ENCODE measurements at regions not wholly inside any gene's neighbourhood (a gene's known extent, or its start where the extent isn't known, plus 50 kb on each side); places are given as distances from the start of the nearest gene placed in this dataset.

DNA sequence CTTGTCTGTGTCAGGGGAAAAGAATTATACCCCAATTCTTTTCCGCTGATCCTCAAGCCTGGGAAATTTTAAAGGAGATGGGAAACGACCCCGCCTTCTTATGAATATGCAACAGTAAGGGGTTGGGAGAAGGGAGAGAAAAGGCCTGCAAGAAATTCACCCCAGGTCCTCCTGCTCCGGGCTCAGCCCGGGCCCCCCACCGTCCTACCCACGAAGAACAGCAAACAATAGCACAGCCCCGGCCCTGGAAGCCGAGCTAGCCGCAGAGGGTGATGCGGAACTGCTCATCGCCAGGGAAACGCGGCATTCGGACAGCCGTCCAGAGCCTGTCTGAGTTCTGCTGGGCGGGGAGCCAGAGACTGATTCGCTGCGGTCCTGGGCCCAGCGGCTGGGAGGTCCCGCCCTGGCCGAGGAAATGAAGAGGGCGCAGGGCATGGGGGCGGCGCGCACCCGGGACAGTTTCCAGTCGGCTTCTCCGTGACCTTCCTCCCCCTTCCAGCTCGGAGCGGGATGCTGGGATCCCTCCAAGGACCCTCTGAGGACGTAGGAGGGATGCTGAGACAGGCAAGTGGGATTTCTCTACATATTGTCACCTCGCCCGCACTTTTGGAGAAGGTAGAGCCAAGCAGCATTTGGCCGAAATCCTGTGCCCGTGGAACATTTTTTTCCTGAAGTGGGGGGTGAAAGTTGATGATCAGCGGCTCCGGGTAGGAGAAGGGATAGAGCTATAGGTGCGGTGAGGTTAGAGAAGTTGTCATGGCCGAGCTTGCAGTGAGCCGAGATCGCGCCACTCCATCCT, 82.3 kb upstream of the C1QTNF9B start:
- TF ChIP-seq EP300 (IDR thresholded peaks at IDR 0.05): no peak
- TF ChIP-seq, protein P1, sequence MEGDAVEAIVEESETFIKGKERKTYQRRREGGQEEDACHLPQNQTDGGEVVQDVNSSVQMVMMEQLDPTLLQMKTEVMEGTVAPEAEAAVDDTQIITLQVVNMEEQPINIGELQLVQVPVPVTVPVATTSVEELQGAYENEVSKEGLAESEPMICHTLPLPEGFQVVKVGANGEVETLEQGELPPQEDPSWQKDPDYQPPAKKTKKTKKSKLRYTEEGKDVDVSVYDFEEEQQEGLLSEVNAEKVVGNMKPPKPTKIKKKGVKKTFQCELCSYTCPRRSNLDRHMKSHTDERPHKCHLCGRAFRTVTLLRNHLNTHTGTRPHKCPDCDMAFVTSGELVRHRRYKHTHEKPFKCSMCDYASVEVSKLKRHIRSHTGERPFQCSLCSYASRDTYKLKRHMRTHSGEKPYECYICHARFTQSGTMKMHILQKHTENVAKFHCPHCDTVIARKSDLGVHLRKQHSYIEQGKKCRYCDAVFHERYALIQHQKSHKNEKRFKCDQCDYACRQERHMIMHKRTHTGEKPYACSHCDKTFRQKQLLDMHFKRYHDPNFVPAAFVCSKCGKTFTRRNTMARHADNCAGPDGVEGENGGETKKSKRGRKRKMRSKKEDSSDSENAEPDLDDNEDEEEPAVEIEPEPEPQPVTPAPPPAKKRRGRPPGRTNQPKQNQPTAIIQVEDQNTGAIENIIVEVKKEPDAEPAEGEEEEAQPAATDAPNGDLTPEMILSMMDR (IDR thresholded peaks at IDR 0.05): no peak

Measured in stomach (tissue), 4 donors.